ENCODE measurements at regions not wholly inside any gene's neighbourhood (a gene's known extent, or its start where the extent isn't known, plus 50 kb on each side); places are given as distances from the start of the nearest gene placed in this dataset.

DNA sequence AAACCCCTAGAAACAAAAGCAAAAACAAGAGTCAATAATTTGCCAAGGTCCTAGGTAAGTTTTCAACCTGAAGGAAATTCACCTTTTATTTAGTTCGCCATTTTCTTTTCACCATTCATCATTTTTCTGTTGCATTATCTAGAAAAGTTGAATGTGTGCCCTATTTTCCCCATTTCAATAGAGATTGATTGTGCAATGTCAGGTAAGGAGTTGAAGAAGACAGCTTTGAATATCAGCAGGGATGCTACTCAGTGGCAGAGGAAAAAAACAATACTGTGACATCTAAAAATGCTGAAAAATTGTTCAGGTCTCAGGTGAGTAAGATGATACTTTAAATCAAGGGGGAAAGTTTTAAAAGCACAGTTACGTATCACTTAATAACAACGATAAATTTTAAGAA lies 813.7 kb downstream of the DTWD2 start:
- TF ChIP-seq, protein P1, sequence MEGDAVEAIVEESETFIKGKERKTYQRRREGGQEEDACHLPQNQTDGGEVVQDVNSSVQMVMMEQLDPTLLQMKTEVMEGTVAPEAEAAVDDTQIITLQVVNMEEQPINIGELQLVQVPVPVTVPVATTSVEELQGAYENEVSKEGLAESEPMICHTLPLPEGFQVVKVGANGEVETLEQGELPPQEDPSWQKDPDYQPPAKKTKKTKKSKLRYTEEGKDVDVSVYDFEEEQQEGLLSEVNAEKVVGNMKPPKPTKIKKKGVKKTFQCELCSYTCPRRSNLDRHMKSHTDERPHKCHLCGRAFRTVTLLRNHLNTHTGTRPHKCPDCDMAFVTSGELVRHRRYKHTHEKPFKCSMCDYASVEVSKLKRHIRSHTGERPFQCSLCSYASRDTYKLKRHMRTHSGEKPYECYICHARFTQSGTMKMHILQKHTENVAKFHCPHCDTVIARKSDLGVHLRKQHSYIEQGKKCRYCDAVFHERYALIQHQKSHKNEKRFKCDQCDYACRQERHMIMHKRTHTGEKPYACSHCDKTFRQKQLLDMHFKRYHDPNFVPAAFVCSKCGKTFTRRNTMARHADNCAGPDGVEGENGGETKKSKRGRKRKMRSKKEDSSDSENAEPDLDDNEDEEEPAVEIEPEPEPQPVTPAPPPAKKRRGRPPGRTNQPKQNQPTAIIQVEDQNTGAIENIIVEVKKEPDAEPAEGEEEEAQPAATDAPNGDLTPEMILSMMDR (conservative IDR thresholded peaks at IDR 0.05 in 1 of 2, IDR thresholded peaks at IDR 0.05 in 1 of 2; ENCODE audit: extremely low read depth in 1 of 2, insufficient read depth in 1 of 2, low read depth in 1 of 2, low read length in 2 of 2) = no peak
- TF ChIP-seq EZH2 (IDR thresholded peaks at IDR 0.05; ENCODE audit: borderline replicate concordance, low read length) = no peak

Data from mammary epithelial cell (primary cell).